HCT116 (cell line): ENCODE measurements at regions not wholly inside any gene's neighbourhood (a gene's known extent, or its start where the extent isn't known, plus 50 kb on each side); places are given as distances from the start of the nearest gene placed in this dataset.

Experiments used
- CEBPB ChIP-seq: IDR thresholded peaks from 2 replicates; pipeline ENCODE4 v1.6.1; 2012; ENCODE audit warnings: low read depth
- CTCF ChIP-seq, 3 experiments: fragments of 200-600 bp in 1 of 3; sonication (generic) in 1 of 3; IDR thresholded peaks in 2 of 3; conservative IDR thresholded peaks in 1 of 3; 2 replicates each; pipeline ENCODE4 v1.5.1; 2012 to 2017; ENCODE audit warnings: low read depth in 2 of 3, low read length in 2 of 3, antibody characterized with exemption in 1 of 3, borderline replicate concordance in 1 of 3, control low read depth in 1 of 3, mild to moderate bottlenecking in 1 of 3, mixed read lengths in 1 of 3, mixed run types in 1 of 3, moderate library complexity in 1 of 3; ENCODE audit not compliant: insufficient read depth in 1 of 3
- EZH2 ChIP-seq: fragments of 200-600 bp; sonication (generic); IDR thresholded peaks from 2 replicates; pipeline ENCODE4 v1.6.1; 2017; ENCODE audit warnings: antibody characterized with exemption, mixed run types
- EZH2phosphoT487 ChIP-seq: fragments of 200-600 bp; IDR thresholded peaks from 2 replicates; pipeline ENCODE4 v1.6.1; 2018; ENCODE audit warnings: antibody characterized with exemption, borderline replicate concordance
- FOSL1 ChIP-seq: IDR thresholded peaks from 2 replicates; pipeline ENCODE4 v1.6.1; 2012; ENCODE audit warnings: low read depth
- POLR2A ChIP-seq: IDR thresholded peaks from 2 replicates; pipeline ENCODE4 v1.7.0; 2011; ENCODE audit warnings: borderline replicate concordance; ENCODE audit not compliant: insufficient read depth, insufficient read length; ENCODE audit errors: extremely low read depth
- POLR2AphosphoS5 ChIP-seq: IDR thresholded peaks from 2 replicates; pipeline ENCODE4 v1.6.1; 2011; ENCODE audit warnings: mild to moderate bottlenecking, low read depth, low read length, moderate library complexity
- REST ChIP-seq: IDR thresholded peaks from 2 replicates; pipeline ENCODE4 v1.6.1; 2012; ENCODE audit warnings: low read depth
- ZBTB33 ChIP-seq: IDR thresholded peaks from 2 replicates; pipeline ENCODE4 v1.6.1; 2011; ENCODE audit warnings: mild to moderate bottlenecking, low read length, moderate library complexity; ENCODE audit not compliant: insufficient replicate concordance; ENCODE audit errors: extremely low read depth

- TF ChIP-seq CTCF (IDR thresholded peaks at IDR 0.05 in 2 of 3, conservative IDR thresholded peaks at IDR 0.05 in 1 of 3; ENCODE audit: borderline replicate concordance in 1 of 3, insufficient read depth in 1 of 3, low read depth in 2 of 3, low read length in 2 of 3) (no peak), POLR2AphosphoS5 (no peak), EZH2 (no peak), POLR2A (no peak), EZH2phosphoT487 (no peak), CEBPB (no peak), ZBTB33 (no peak), FOSL1 (no peak), REST (no peak)
These were observed 94.4 kb upstream of the ZNF217 start for GRCh38 chr20:53688085-53688484.
